ENCODE measurements at regions not wholly inside any gene's neighbourhood (a gene's known extent, or its start where the extent isn't known, plus 50 kb on each side); places are given as distances from the start of the nearest gene placed in this dataset.

DNA sequence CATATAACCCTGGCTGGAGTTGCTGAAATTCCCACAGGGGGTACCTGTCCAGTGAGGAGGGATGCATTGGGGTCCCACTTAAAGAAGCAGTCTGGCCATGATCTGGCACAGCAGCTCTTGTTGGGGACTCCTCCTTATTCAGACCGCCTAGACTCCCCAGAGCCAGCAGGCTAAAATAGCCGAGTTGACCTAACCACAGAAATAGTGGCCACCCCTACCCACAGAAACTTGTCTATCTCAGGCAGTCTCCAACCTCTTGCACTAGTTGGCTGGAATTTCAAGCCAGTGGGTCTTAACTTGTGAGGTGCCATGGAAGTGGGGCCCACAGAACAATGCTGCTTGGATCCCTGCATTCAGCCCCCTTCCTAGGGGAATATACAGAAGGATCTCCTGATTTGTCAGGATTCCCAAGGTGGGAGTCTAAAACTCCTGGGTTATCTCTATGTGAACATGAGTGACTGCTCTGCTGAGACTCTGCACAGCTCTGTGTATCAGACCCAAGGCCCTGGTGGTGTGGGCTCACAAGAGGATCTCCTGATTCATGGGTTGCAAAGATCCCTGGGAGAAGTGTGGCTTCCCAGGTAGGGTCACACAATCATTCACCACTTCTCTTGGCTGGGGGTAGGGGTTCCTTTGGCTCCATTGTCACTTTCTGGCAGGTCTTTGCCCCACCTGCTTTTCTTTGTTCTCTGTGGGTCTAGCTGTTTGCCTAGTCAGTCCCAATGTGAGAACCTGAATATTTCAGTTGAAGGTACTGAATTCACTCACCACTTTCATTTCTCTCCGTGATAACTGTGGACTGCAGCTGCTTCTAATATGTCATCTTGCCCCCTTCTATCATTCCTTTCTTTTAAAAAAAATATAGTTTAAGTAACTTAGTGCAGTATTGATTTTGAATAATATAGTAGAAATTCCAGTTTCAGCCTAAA lies 65.5 kb upstream of the CLVS2 start:
- TF ChIP-seq, protein P1, sequence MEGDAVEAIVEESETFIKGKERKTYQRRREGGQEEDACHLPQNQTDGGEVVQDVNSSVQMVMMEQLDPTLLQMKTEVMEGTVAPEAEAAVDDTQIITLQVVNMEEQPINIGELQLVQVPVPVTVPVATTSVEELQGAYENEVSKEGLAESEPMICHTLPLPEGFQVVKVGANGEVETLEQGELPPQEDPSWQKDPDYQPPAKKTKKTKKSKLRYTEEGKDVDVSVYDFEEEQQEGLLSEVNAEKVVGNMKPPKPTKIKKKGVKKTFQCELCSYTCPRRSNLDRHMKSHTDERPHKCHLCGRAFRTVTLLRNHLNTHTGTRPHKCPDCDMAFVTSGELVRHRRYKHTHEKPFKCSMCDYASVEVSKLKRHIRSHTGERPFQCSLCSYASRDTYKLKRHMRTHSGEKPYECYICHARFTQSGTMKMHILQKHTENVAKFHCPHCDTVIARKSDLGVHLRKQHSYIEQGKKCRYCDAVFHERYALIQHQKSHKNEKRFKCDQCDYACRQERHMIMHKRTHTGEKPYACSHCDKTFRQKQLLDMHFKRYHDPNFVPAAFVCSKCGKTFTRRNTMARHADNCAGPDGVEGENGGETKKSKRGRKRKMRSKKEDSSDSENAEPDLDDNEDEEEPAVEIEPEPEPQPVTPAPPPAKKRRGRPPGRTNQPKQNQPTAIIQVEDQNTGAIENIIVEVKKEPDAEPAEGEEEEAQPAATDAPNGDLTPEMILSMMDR (IDR thresholded peaks at IDR 0.05): no peak
- no peak for TF ChIP-seq POLR2A (IDR thresholded peaks at IDR 0.05)
